GM23338 (cell line): ENCODE measurements at regions not wholly inside any gene's neighbourhood (a gene's known extent, or its start where the extent isn't known, plus 50 kb on each side); places are given as distances from the start of the nearest gene placed in this dataset.

Experiments
- ATAC-seq: fragments of 200-7000 bp; cut with Tn5 transposase; 3 replicates; pipeline ENCODE4 v1.9.1; 2020
- DNase-seq: peaks from one replicate; pipeline ENCODE4 v3.0.0-alpha.2; 2015; ENCODE audit warnings: low spot score
- H2AFZ ChIP-seq: fragments of 200-600 bp; sonication (generic); 2 replicates; pipeline ENCODE4 v1.8.0; 2016; ENCODE audit warnings: antibody characterized with exemption, mild to moderate bottlenecking, moderate library complexity
- H3F3A ChIP-seq: fragments of 200-600 bp; sonication (generic); replicated peaks from 2 replicates; pipeline ENCODE4 v1.8.0; 2017; ENCODE audit warnings: antibody characterized with exemption, mixed run types, low read depth
- H3K27ac ChIP-seq: fragments of 200-600 bp; sonication (generic); 2 replicates; pipeline ENCODE4 v1.6.1; 2016; ENCODE audit warnings: low read depth
- H3K27me3 ChIP-seq: fragments of 200-600 bp; sonication (generic); 2 replicates; pipeline ENCODE4 v1.8.0; 2016; ENCODE audit warnings: mild to moderate bottlenecking, mixed run types, moderate library complexity; ENCODE audit not compliant: insufficient read depth
- H3K36me3 ChIP-seq: fragments of 200-600 bp; sonication (generic); 2 replicates; pipeline ENCODE4 v1.8.0; 2016; ENCODE audit warnings: mild to moderate bottlenecking; ENCODE audit not compliant: insufficient read depth
- H3K4me1 ChIP-seq: fragments of 200-600 bp; sonication (generic); 2 replicates; pipeline ENCODE4 v1.8.0; 2016; ENCODE audit warnings: mild to moderate bottlenecking, moderate library complexity; ENCODE audit not compliant: insufficient read depth
- H3K4me2 ChIP-seq: fragments of 200-600 bp; sonication (generic); 2 replicates; pipeline ENCODE4 v1.7.1; 2017; ENCODE audit warnings: mixed run types
- H3K4me3 ChIP-seq: fragments of 200-600 bp; sonication (generic); 2 replicates; pipeline ENCODE4 v1.6.1; 2016; ENCODE audit warnings: mixed run types
- H3K79me2 ChIP-seq: fragments of 200-600 bp; sonication (generic); replicated peaks from 2 replicates; pipeline ENCODE4 v1.8.0; 2017; ENCODE audit warnings: mild to moderate bottlenecking; ENCODE audit not compliant: insufficient read depth
- H3K9me2 ChIP-seq: fragments of 200-600 bp; sonication (generic); 2 replicates; pipeline ENCODE4 v1.8.0; 2017; ENCODE audit not compliant: insufficient read depth
- H4K20me1 ChIP-seq: fragments of 200-600 bp; sonication (generic); replicated peaks from 2 replicates; pipeline ENCODE4 v1.8.0; 2017; ENCODE audit warnings: mild to moderate bottlenecking; ENCODE audit not compliant: insufficient read depth
- H3K27ac Mint-ChIP-seq: 2 replicates; pipeline ENCODE4 v1.8.0; 2020; ENCODE audit warnings: inconsistent platforms, mild to moderate bottlenecking, moderate library complexity, mixed read lengths
- H3K27me3 Mint-ChIP-seq: 3 replicates; pipeline ENCODE4 v1.8.0; 2022; ENCODE audit warnings: low read depth, mild to moderate bottlenecking, moderate library complexity, mixed read lengths, inconsistent platforms; ENCODE audit not compliant: insufficient read depth, poor library complexity
- H3K36me3 Mint-ChIP-seq: 3 replicates; pipeline ENCODE4 v1.8.0; 2021; ENCODE audit warnings: low read depth, mild to moderate bottlenecking, inconsistent platforms, moderate library complexity, mixed read lengths
- H3K4me1 Mint-ChIP-seq: 3 replicates; pipeline ENCODE4 v1.8.0; 2020; ENCODE audit warnings: mild to moderate bottlenecking, inconsistent platforms, mixed read lengths
- H3K4me3 Mint-ChIP-seq: 3 replicates; pipeline ENCODE4 v1.8.0; 2021; ENCODE audit warnings: moderate library complexity, mild to moderate bottlenecking, inconsistent platforms, mixed read lengths
- H3K9me3 Mint-ChIP-seq: 3 replicates; pipeline ENCODE4 v1.8.0; 2020; ENCODE audit warnings: moderate library complexity, mild to moderate bottlenecking, inconsistent platforms, mixed read lengths
- CREB1 ChIP-seq: fragments of 250-450 bp; sonication (Bioruptor Pico); IDR thresholded peaks from 2 replicates; pipeline ENCODE4 v1.5.0; 2020; ENCODE audit warnings: low read depth, mild to moderate bottlenecking, moderate library complexity
- CTCF ChIP-seq, 2 experiments: fragments of 200-600 bp in 1 of 2; sonication (generic) in 1 of 2; conservative IDR thresholded peaks; 2 replicates each; pipeline versions ENCODE4 v1.5.1 to v1.6.1; 2016 to 2017; ENCODE audit warnings: antibody characterized with exemption in 2 of 2, low read depth in 2 of 2, mild to moderate bottlenecking in 2 of 2, moderate library complexity in 1 of 2
- EZH2 ChIP-seq: fragments of 200-600 bp; sonication (generic); IDR thresholded peaks from one replicate; pipeline ENCODE4 v1.8.0; 2017; ENCODE audit warnings: antibody characterized with exemption, mild to moderate bottlenecking, low read depth; ENCODE audit not compliant: unreplicated experiment
- EZH2phosphoT487 ChIP-seq: fragments of 200-600 bp; sonication (generic); IDR thresholded peaks from one replicate; pipeline ENCODE4 v1.8.1; 2018; ENCODE audit warnings: antibody characterized with exemption; ENCODE audit not compliant: unreplicated experiment
- POLR2AphosphoS5 ChIP-seq: IDR thresholded peaks from 2 replicates; pipeline ENCODE4 v1.6.1; 2016; ENCODE audit warnings: antibody characterized with exemption, low read depth
- STAT1 ChIP-seq: IDR thresholded peaks from one replicate; pipeline ENCODE4 v1.6.1; 2016; ENCODE audit warnings: antibody characterized with exemption; ENCODE audit not compliant: unreplicated experiment
- ZNF462 ChIP-seq: fragments of 250-450 bp; sonication (Bioruptor Pico); IDR thresholded peaks from 2 replicates; pipeline ENCODE4 v1.5.0; 2020; ENCODE audit warnings: mild to moderate bottlenecking, moderate library complexity
- TF ChIP-seq, protein P1 (sequence below): IDR thresholded peaks from one replicate; pipeline ENCODE4 v1.6.1; 2018; ENCODE audit warnings: antibody characterized with exemption; ENCODE audit not compliant: unreplicated experiment

DNA sequence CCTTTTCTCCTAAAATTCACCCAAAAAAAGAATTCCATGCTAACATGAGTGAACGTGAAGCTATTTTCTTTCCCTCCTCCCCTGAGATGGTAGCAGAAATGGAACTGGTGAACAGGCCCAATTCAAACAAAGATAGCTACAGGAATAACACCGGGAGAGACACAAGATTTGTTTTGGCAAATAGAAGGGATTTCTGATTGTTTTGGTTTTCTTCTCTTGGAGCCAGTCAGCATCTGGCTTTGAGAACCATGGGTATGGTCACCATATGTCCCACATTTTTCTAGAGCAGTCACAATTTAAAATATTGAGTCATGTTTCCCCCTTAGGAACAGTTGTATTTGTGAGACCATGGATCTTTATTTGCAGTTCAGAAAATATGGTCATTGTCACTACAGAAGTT, 214.1 kb downstream of the FAM76B start (continued):
- TF ChIP-seq ZNF462 (CRISPR knock-in tag) = no peak

DNA sequence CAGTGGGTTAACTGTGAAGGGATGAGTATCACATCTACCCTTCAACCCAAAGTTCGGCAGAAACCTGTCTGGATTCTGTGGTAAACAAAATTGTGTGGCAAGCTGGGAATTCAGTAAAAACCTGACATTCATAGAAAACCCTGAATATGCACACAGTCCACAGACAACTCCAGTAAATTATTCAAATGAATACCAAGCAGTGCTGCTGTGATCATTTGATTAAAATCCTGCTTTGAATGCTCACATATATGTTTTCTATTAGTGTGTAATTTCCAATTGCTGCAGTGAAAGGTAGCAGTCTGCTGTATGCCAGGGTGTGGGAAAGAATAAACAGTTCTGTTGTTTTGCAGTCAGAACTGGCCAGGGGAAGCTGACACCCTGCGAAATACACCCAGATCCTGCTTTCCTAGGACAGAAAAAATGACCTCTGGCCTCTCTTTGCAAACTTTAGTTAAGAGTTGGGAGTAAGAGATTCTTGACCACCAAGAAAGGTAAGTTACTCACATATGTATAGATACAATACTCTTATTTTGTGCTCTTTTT, 217.8 kb downstream of the FAM76B start:
- Histone ChIP-seq H3K36me3 (peaks cover 11% of the 10 kb centered on the region; the same call in 1 of the 2 replicates), H3K4me1 (no peaks in the 10 kb centered on the region), H3K27ac (no peak overlapping the region), H3F3A (no peaks in the 10 kb centered on the region), H3K27me3 (no peaks in the 10 kb centered on the region), H3K4me2 (no peak overlapping the region), H3K9me2 (peaks cover 4% of the 10 kb centered on the region; the same call in 1 of the 2 replicates), H2AFZ (no peak overlapping the region), H3K4me3 (no peak overlapping the region), H3K79me2 (no peaks in the 10 kb centered on the region), H4K20me1 (no peaks in the 10 kb centered on the region)
- Mint-ChIP-seq H3K4me1 (no peaks in the 10 kb centered on the region), H3K9me3 (peaks cover 18% of the 10 kb centered on the region), H3K27ac (no peak overlapping the region), H3K4me3 (no peak overlapping the region), H3K36me3 (peaks cover 13% of the 10 kb centered on the region; the same call in 2 of the 3 replicates), H3K27me3 (no peaks in the 10 kb centered on the region)
- no peak for ATAC-seq
- DNase-seq = no peak
- TF ChIP-seq, protein P1, sequence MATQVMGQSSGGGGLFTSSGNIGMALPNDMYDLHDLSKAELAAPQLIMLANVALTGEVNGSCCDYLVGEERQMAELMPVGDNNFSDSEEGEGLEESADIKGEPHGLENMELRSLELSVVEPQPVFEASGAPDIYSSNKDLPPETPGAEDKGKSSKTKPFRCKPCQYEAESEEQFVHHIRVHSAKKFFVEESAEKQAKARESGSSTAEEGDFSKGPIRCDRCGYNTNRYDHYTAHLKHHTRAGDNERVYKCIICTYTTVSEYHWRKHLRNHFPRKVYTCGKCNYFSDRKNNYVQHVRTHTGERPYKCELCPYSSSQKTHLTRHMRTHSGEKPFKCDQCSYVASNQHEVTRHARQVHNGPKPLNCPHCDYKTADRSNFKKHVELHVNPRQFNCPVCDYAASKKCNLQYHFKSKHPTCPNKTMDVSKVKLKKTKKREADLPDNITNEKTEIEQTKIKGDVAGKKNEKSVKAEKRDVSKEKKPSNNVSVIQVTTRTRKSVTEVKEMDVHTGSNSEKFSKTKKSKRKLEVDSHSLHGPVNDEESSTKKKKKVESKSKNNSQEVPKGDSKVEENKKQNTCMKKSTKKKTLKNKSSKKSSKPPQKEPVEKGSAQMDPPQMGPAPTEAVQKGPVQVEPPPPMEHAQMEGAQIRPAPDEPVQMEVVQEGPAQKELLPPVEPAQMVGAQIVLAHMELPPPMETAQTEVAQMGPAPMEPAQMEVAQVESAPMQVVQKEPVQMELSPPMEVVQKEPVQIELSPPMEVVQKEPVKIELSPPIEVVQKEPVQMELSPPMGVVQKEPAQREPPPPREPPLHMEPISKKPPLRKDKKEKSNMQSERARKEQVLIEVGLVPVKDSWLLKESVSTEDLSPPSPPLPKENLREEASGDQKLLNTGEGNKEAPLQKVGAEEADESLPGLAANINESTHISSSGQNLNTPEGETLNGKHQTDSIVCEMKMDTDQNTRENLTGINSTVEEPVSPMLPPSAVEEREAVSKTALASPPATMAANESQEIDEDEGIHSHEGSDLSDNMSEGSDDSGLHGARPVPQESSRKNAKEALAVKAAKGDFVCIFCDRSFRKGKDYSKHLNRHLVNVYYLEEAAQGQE = no peak
- TF ChIP-seq CTCF (conservative IDR thresholded peaks at IDR 0.05; ENCODE audit: low read depth in 2 of 2) (no peak), CREB1 (no peak), POLR2AphosphoS5 (no peak), EZH2 (no peak), EZH2phosphoT487 (no peak), STAT1 (no peak)
